ENCODE measurements at regions not wholly inside any gene's neighbourhood (a gene's known extent, or its start where the extent isn't known, plus 50 kb on each side); places are given as distances from the start of the nearest gene placed in this dataset.
"Not testable (repeated sequence)": the region's sequence is repeated elsewhere in the genome, so short reads cannot be mapped to it uniquely, and the experiment has no call there.

GRCh38 chr1:166484871-166485270, 318.1 kb upstream of the FAM78B start:
- DNase-seq (ENCODE audit: low read depth) = no peak
- no peak for TF ChIP-seq CTCF (IDR thresholded peaks at IDR 0.05; ENCODE audit: insufficient read depth, low read length)
- H3K4me3 ChIP-seq (ENCODE audit: low read depth, low read length) = no peak overlapping the region

- TF ChIP-seq CTCF (IDR thresholded peaks at IDR 0.05; ENCODE audit: insufficient read depth, low read length) = no peak
- no peak for DNase-seq (ENCODE audit: low read depth)
Measured at GRCh38 chr1:166485620-166486019, 318.8 kb upstream of the FAM78B start.

GRCh38 chr1:166488327-166488726, 321.5 kb upstream of the FAM78B start:
- no peak for TF ChIP-seq CTCF (IDR thresholded peaks at IDR 0.05; ENCODE audit: insufficient read depth, low read length)
- DNase-seq (ENCODE audit: low read depth) = no peak
- no peak overlapping the region for H3K4me3 ChIP-seq (ENCODE audit: low read depth, low read length)

More at GRCh38 chr1:166485620-166486019, 318.8 kb upstream of the FAM78B start:
- no peak overlapping the region for H3K4me3 ChIP-seq (ENCODE audit: low read depth, low read length)

GRCh38 chr1:166489356-166489669, 322.5 kb upstream of the FAM78B start:
- no peak for DNase-seq (ENCODE audit: low read depth)
- no peak overlapping the region for H3K4me3 ChIP-seq (ENCODE audit: low read depth, low read length)
- TF ChIP-seq CTCF (IDR thresholded peaks at IDR 0.05; ENCODE audit: insufficient read depth, low read length) = no peak

GRCh38 chr1:166489670-166490436, 323.1 kb upstream of the FAM78B start:
- H3K4me3 ChIP-seq (ENCODE audit: low read depth, low read length) = no peak overlapping the region
- TF ChIP-seq CTCF (IDR thresholded peaks at IDR 0.05; ENCODE audit: insufficient read depth, low read length) = no peak
- DNase-seq (ENCODE audit: low read depth) = peak; percentile 5

GRCh38 chr1:166490437-166490991, 323.7 kb upstream of the FAM78B start:
- no peak for TF ChIP-seq CTCF (IDR thresholded peaks at IDR 0.05; ENCODE audit: insufficient read depth, low read length)
- no peak overlapping the region for H3K4me3 ChIP-seq (ENCODE audit: low read depth, low read length)
- DNase-seq (ENCODE audit: low read depth) = no peak

- DNase-seq (ENCODE audit: low read depth); H3K4me3 ChIP-seq (ENCODE audit: low read depth, low read length): not testable (repeated sequence)
Measured at GRCh38 chr1:166493765-166494164, 327.0 kb upstream of the FAM78B start.

Data from fibroblast of the aortic adventitia (primary cell).